ENCODE measurements at regions not wholly inside any gene's neighbourhood (a gene's known extent, or its start where the extent isn't known, plus 50 kb on each side); places are given as distances from the start of the nearest gene placed in this dataset.

DNA sequence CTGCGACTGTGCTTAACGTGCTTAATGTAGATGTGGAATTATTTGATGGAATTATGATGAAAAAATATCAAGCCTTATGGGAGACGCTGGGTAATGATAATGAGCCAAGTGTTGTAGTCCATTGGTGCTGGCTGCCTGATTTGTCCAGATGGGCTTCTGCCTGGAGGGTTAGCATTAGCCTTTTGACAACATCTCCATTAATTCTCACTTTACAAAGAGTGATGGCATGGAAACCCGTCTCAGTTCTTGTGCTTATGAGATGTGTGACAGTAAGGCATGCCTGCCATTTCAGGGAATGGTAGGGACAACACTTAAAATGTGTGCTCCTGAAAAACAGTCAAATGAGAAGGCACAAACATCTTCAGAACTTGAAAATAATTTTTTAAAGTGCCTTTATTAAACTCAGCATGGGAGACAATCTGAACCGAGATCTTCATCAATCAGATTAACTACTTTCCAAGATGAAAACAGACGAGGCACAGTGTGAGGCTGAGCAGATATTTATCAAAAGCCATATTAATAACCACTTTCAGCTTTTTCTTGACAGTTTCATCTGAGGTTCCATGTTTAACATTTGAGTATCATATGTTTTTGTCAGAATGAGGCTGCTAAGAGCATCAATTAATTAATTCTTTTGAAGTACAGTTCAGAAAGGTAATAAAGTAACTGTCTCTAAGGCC is 473.1 kb downstream of the NXPH1 start:
- no peak overlapping the region for H3K4me3 ChIP-seq (ENCODE audit: low read depth, low read length)

DNA sequence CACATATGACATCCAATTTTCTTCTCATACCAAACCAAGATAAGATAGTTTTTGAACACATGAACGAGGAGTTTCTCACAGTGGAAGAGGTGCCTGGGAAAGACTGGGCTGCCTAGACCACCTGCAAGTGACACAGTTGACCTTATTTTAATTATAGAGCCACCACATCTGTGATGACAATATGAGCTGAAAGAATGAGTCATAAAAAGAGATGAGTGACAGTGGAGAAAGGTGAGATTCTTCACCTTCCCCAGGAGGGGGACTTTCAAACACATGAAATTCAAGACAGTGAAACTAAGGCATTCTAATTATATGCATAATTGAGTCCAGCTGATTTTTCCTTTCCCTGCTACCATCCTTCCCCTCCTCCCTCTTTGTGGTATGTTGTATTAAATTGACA is 475.5 kb downstream of the NXPH1 start:
- TF ChIP-seq, protein P1, sequence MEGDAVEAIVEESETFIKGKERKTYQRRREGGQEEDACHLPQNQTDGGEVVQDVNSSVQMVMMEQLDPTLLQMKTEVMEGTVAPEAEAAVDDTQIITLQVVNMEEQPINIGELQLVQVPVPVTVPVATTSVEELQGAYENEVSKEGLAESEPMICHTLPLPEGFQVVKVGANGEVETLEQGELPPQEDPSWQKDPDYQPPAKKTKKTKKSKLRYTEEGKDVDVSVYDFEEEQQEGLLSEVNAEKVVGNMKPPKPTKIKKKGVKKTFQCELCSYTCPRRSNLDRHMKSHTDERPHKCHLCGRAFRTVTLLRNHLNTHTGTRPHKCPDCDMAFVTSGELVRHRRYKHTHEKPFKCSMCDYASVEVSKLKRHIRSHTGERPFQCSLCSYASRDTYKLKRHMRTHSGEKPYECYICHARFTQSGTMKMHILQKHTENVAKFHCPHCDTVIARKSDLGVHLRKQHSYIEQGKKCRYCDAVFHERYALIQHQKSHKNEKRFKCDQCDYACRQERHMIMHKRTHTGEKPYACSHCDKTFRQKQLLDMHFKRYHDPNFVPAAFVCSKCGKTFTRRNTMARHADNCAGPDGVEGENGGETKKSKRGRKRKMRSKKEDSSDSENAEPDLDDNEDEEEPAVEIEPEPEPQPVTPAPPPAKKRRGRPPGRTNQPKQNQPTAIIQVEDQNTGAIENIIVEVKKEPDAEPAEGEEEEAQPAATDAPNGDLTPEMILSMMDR (IDR thresholded peaks at IDR 0.05; ENCODE audit: borderline replicate concordance, insufficient read depth, low read depth, low read length): no peak
- H3K4me3 ChIP-seq (ENCODE audit: low read depth, low read length): no peak overlapping the region

More for the DNA sequence above, 473.1 kb downstream of the NXPH1 start:
- TF ChIP-seq, protein P1 (IDR thresholded peaks at IDR 0.05; ENCODE audit: borderline replicate concordance, insufficient read depth, low read depth, low read length): no peak

DNA sequence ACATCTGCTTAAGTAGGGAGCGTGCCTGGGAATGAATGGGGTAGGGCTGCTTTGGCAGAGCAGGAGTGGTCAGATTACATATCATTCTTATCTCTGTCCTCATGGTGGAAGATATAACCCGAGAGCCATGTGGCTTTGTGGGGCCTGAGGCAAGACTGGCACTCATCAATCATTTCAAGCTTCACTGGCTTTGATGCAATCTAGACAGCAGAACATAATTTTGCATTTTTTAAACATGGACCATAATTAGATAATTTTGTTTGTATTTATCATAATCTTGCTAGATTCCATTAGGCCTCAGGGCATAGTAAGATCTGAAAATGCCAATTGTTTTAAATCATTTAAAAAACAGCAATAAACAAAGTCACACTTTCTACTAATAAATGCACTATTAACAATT is 480.3 kb downstream of the NXPH1 start:
- no peak overlapping the region for H3K4me3 ChIP-seq (ENCODE audit: low read depth, low read length)
- TF ChIP-seq, protein P1 (IDR thresholded peaks at IDR 0.05; ENCODE audit: borderline replicate concordance, insufficient read depth, low read depth, low read length): no peak

DNA sequence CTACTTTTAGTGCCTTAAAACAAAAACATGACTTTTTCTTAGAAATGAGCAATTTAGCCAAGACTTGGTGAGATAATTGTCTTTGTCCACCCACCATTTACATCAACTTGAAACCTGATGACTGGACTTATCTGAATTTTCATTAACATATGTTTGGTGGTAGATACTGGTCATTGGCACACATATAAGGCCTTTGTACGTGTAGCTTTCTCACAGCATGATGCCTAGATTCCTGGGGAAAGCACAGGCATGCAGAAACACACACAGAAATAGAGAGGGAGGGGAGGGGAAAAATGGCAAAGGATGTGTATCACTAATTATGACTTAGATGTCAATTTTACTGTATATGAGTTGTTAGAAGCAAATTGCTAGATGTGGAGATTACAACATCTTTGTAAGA is 488.4 kb downstream of the NXPH1 start:
- H3K4me3 ChIP-seq (ENCODE audit: low read depth, low read length): no peak overlapping the region
- TF ChIP-seq, protein P1 (IDR thresholded peaks at IDR 0.05; ENCODE audit: borderline replicate concordance, insufficient read depth, low read depth, low read length): no peak

DNA sequence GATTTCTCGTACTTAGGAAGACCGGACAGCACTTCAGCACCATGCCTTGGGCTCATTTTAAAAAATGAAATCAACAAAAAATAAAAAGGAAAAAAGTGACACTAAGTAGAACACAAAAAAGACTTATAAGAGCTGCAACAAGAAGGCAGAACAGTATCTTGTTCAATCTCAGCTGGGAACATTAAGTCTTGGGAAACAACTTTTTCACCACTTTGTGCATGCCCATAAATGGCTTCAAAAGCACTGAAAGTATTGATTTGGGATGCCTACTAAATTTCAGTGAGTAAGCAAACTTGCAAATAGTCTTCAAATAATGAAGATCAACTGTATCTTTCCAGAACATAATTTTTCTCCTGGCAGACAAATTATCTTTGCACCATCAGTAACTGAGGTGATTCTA is 489.3 kb downstream of the NXPH1 start:
- TF ChIP-seq, protein P1 (IDR thresholded peaks at IDR 0.05; ENCODE audit: borderline replicate concordance, insufficient read depth, low read depth, low read length): no peak
- no peak overlapping the region for H3K4me3 ChIP-seq (ENCODE audit: low read depth, low read length)

DNA sequence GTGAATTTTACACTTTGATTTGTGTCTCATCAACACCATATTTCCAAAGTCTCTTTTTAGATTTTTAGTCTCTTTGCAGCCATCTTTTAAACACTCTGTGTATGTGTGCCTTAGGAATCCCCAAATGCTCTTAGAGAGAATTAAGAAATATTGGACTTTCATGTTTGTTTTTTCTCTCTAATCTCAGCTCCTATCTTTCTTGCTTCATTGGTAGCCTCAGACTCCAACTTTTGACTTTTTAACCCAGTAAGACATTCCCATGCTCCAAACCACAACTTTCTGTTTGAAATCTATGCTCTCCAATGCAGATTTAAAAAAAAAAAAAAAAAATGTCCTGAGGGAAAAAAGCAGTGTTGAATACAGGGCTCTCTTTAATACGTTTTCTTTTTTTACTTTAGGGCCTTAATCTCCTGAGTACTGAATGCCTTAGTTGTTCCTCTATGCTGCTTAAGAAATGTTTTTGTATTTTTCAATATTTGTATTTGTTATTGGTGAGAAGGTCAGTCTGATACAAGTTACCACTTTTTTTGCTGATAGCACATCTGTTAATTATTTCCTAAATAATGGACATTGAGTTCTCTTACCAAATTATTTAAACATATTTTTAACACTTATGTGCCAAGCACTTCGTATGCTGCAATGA is 489.9 kb downstream of the NXPH1 start:
- no peak overlapping the region for H3K4me3 ChIP-seq (ENCODE audit: low read depth, low read length)
- TF ChIP-seq, protein P1 (IDR thresholded peaks at IDR 0.05; ENCODE audit: borderline replicate concordance, insufficient read depth, low read depth, low read length): no peak
